ENCODE measurements at regions not wholly inside any gene's neighbourhood (a gene's known extent, or its start where the extent isn't known, plus 50 kb on each side); places are given as distances from the start of the nearest gene placed in this dataset.

GRCh38 chr7:52455571-52455970 is 579.9 kb upstream of the POM121L12 start:
- no peak for FAIRE-seq
- Histone ChIP-seq H3K27me3 (ENCODE audit: insufficient read depth, low read length) (no peaks in the 10 kb centered on the region), H4K20me1 (ENCODE audit: insufficient read depth, low read length) (no peaks in the 10 kb centered on the region), H2AFZ (ENCODE audit: low read depth, low read length) (no peak overlapping the region), H3K9me3 (ENCODE audit: insufficient read depth, low read depth, low read length) (no peaks in the 10 kb centered on the region), H3K4me2 (ENCODE audit: low read length) (no peak overlapping the region), H3K27ac (ENCODE audit: low read depth, low read length) (no peak overlapping the region), H3K4me3 (ENCODE audit: insufficient read depth, low read depth, low read length) (no peak overlapping the region), H3K4me1 (ENCODE audit: insufficient read depth, low read length) (no peaks in the 10 kb centered on the region), H3K9ac (ENCODE audit: low read length) (no peak overlapping the region), H3K36me3 (ENCODE audit: insufficient read depth, low read length) (no peaks in the 10 kb centered on the region), H3K79me2 (ENCODE audit: insufficient read depth, low read length) (no peaks in the 10 kb centered on the region)
- no peaks in the 10 kb centered on the region for H3K4me1 Mint-ChIP-seq (ENCODE audit: low read depth, unreplicated experiment)
- H3K27me3 Mint-ChIP-seq (ENCODE audit: low read depth, unreplicated experiment), result no peaks in the 10 kb centered on the region
- no peaks in the 10 kb centered on the region for H3K36me3 Mint-ChIP-seq (ENCODE audit: low read depth, unreplicated experiment)
- no peak for DNase-seq (ENCODE audit: low read depth)
- H3K9me3 Mint-ChIP-seq (ENCODE audit: unreplicated experiment), result no peaks in the 10 kb centered on the region
- no peak overlapping the region for H3K4me3 Mint-ChIP-seq (ENCODE audit: unreplicated experiment)
- no peak for TF ChIP-seq EZH2 (IDR thresholded peaks at IDR 0.05; ENCODE audit: insufficient read depth, low read length)
- no peak for TF ChIP-seq CTCF (IDR thresholded peaks at IDR 0.05; ENCODE audit: insufficient read depth, low read depth, low read length)
- H3K27ac Mint-ChIP-seq (ENCODE audit: unreplicated experiment), result no peak overlapping the region

GRCh38 chr7:52450816-52451215 is 584.6 kb upstream of the POM121L12 start:
- Histone ChIP-seq H3K27ac (ENCODE audit: low read depth, low read length) (no peak overlapping the region), H3K4me3 (ENCODE audit: insufficient read depth, low read depth, low read length) (no peak overlapping the region), H3K27me3 (ENCODE audit: insufficient read depth, low read length) (no peaks in the 10 kb centered on the region), H3K4me1 (ENCODE audit: insufficient read depth, low read length) (no peaks in the 10 kb centered on the region), H3K9me3 (ENCODE audit: insufficient read depth, low read depth, low read length) (no peaks in the 10 kb centered on the region), H3K36me3 (ENCODE audit: insufficient read depth, low read length) (no peaks in the 10 kb centered on the region), H3K4me2 (ENCODE audit: low read length) (no peak overlapping the region), H3K9ac (ENCODE audit: low read length) (no peak overlapping the region), H4K20me1 (ENCODE audit: insufficient read depth, low read length) (no peaks in the 10 kb centered on the region), H3K79me2 (ENCODE audit: insufficient read depth, low read length) (no peaks in the 10 kb centered on the region), H2AFZ (ENCODE audit: low read depth, low read length) (no peak overlapping the region)
- Mint-ChIP-seq H3K27me3 (ENCODE audit: low read depth, unreplicated experiment) (no peaks in the 10 kb centered on the region), H3K4me1 (ENCODE audit: low read depth, unreplicated experiment) (no peaks in the 10 kb centered on the region), H3K9me3 (ENCODE audit: unreplicated experiment) (no peaks in the 10 kb centered on the region), H3K27ac (ENCODE audit: unreplicated experiment) (no peak overlapping the region), H3K36me3 (ENCODE audit: low read depth, unreplicated experiment) (no peaks in the 10 kb centered on the region), H3K4me3 (ENCODE audit: unreplicated experiment) (no peak overlapping the region)
- TF ChIP-seq CTCF (IDR thresholded peaks at IDR 0.05; ENCODE audit: insufficient read depth, low read depth, low read length) (no peak), EZH2 (IDR thresholded peaks at IDR 0.05; ENCODE audit: insufficient read depth, low read length) (no peak)
- FAIRE-seq, result no peak
- no peak for DNase-seq (ENCODE audit: low read depth)

GRCh38 chr7:52447581-52448180 is 587.8 kb upstream of the POM121L12 start:
- Histone ChIP-seq H3K36me3 (ENCODE audit: insufficient read depth, low read length) (no peaks in the 10 kb centered on the region), H3K9me3 (ENCODE audit: insufficient read depth, low read depth, low read length) (no peaks in the 10 kb centered on the region), H3K27me3 (ENCODE audit: insufficient read depth, low read length) (no peaks in the 10 kb centered on the region), H3K9ac (ENCODE audit: low read length) (no peak overlapping the region), H2AFZ (ENCODE audit: low read depth, low read length) (no peak overlapping the region), H4K20me1 (ENCODE audit: insufficient read depth, low read length) (no peaks in the 10 kb centered on the region), H3K79me2 (ENCODE audit: insufficient read depth, low read length) (no peaks in the 10 kb centered on the region), H3K4me1 (ENCODE audit: insufficient read depth, low read length) (no peaks in the 10 kb centered on the region), H3K4me3 (ENCODE audit: insufficient read depth, low read depth, low read length) (no peak overlapping the region), H3K27ac (ENCODE audit: low read depth, low read length) (no peak overlapping the region), H3K4me2 (ENCODE audit: low read length) (no peak overlapping the region)
- H3K4me1 Mint-ChIP-seq (ENCODE audit: low read depth, unreplicated experiment), result no peaks in the 10 kb centered on the region
- TF ChIP-seq CTCF (IDR thresholded peaks at IDR 0.05; ENCODE audit: insufficient read depth, low read depth, low read length) (no peak), EZH2 (IDR thresholded peaks at IDR 0.05; ENCODE audit: insufficient read depth, low read length) (no peak)
- no peaks in the 10 kb centered on the region for H3K27me3 Mint-ChIP-seq (ENCODE audit: low read depth, unreplicated experiment)
- no peak for DNase-seq (ENCODE audit: low read depth)
- no peak overlapping the region for H3K4me3 Mint-ChIP-seq (ENCODE audit: unreplicated experiment)
- no peaks in the 10 kb centered on the region for H3K9me3 Mint-ChIP-seq (ENCODE audit: unreplicated experiment)
- no peak overlapping the region for H3K27ac Mint-ChIP-seq (ENCODE audit: unreplicated experiment)
- FAIRE-seq, result no peak
- H3K36me3 Mint-ChIP-seq (ENCODE audit: low read depth, unreplicated experiment), result no peaks in the 10 kb centered on the region

Data from astrocyte (in vitro differentiated cells and primary cell).